A549 (cell line): ENCODE measurements at regions not wholly inside any gene's neighbourhood (a gene's known extent, or its start where the extent isn't known, plus 50 kb on each side); places are given as distances from the start of the nearest gene placed in this dataset.

Source experiments
- EHF ChIP-seq: fragments of 250-450 bp; sonication (Bioruptor Pico); IDR thresholded peaks from 2 replicates; pipeline ENCODE4 v1.5.0; 2020; ENCODE audit warnings: mild to moderate bottlenecking
- TFCP2L1 ChIP-seq: fragments of 250-450 bp; sonication (Bioruptor Pico); IDR thresholded peaks from 2 replicates; pipeline ENCODE4 v1.5.0; 2021; ENCODE audit warnings: mild to moderate bottlenecking

DNA sequence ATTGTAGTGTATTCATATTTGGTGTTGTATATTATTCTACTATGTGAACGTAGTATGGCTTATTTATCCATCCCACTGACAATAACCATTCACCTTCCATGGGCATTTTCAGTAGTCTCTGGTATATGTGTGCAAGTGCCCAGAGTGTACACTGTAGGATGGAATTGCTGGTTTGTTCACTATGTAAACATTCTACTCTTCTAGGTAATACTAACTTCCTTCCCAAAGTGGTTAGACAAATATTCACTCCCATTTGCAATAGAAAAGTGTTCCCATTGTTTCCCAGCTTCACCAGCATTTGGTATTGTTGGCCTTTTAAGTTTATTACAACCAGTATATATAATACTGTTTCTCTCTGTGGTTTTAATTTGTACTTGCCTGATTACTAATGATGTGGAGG, 153.7 kb downstream of the C7orf25 start:
- no peak for TF ChIP-seq EHF (CRISPR knock-in tag)
- no peak for TF ChIP-seq TFCP2L1 (CRISPR knock-in tag)
